Pancreas (tissue), 10 donors: ENCODE measurements at regions not wholly inside any gene's neighbourhood (a gene's known extent, or its start where the extent isn't known, plus 50 kb on each side); places are given as distances from the start of the nearest gene placed in this dataset.

Source experiments
- ATAC-seq, 4 donors: fragments of 200-7000 bp; cut with Tn5 transposase; one replicate each; pipeline versions ENCODE4 v1.8.0 to v1.9.1; 2020; ENCODE audit warnings: mild to moderate bottlenecking in 4 of 4, moderate library complexity in 4 of 4
- DNase-seq, 6 donors: peaks; one replicate each; pipeline ENCODE4 v3.0.0-alpha.2; 2020
- FAIRE-seq: peaks from 2 replicates; lab custom pipeline; 2012; peaks lifted over from hg19 to GRCh38; lab: Jason Lieb, UNC
- H3K27ac ChIP-seq, 4 donors: fragments of 200-600 bp; sonication (generic); 1 replicate in 3 of 4; 2 replicates in 1 of 4; pipeline versions ENCODE4 v1.5.0 to v1.8.0; 2020
- H3K27me3 ChIP-seq, 4 donors: fragments of 200-600 bp; one replicate each; pipeline ENCODE4 v1.8.0; 2021
- H3K36me3 ChIP-seq, 3 donors: fragments of 200-600 bp; sonication (generic) in 1 of 3; one replicate each; pipeline versions ENCODE4 v1.5.0 to v1.8.0; 2020 to 2021
- H3K4me1 ChIP-seq, 3 donors: fragments of 200-600 bp; one replicate each; pipeline ENCODE4 v1.8.0; 2021
- H3K4me3 ChIP-seq, 4 donors: fragments of 200-600 bp; sonication (generic) in 2 of 4; one replicate each; pipeline versions ENCODE4 v1.5.0 to v1.8.0; 2020 to 2021
- H3K9me3 ChIP-seq, 4 donors: fragments of 200-600 bp; one replicate each; pipeline ENCODE4 v1.8.0; 2021
- CTCF ChIP-seq, 4 donors: fragments of 200-600 bp; sonication (generic) in 3 of 4; IDR thresholded peaks; one replicate each; pipeline versions ENCODE4 v1.5.0 to v1.8.0; 2021; ENCODE audit warnings: antibody characterized with exemption in 4 of 4
- WGBS, 2 donors: extraction: QIAGEN DNeasy Blood & Tissue Kit; methylation state at CpG; one replicate each; pipeline ENCODE4 v1.1.7; 2013; 5-methylcytosine and 5-hydroxymethylcytosine counted together
- intact Hi-C, 3 donors: fragments of 100-400 bp; cut with DNase I; formaldehyde crosslinking; loops; one replicate each; pipeline versions ENCODE4 v1.11.1 to v1.14.2; 2022
- donor health status: healthy with polysubstance abuse.
- donor health status: DM: no; HTN: no; CAD: no; lungs with moderate emphysema.
- donor health status: DM: no; HTN: no; CAD: no.
- donor health status: control.
- donor health status: control.
- donor health status: Bipolar disorder and iron deficiency.
- donor health status: DM: yes; HTN: yes; CAD: no.
- donor health status: DM: no; HTN: no; CAD: no.
- donor health status: DM: no; HTN: no; CAD: no.
- donor health status: DM: yes; HTN: yes; CAD: no.

GRCh38 chr6:154596701-154597100 is 86.2 kb upstream of the CNKSR3 start:
- WGBS, 2 donors: 93 to 98% methylated on average over 2 of the region's 2 CpGs
- Histone ChIP-seq H3K36me3 (no peaks in the 10 kb centered on the region), H3K4me3 (no peak overlapping the region), H3K27ac (no peak overlapping the region), H3K4me1 (peaks cover 19 to 22% (median 20%) of the 10 kb centered on the region in 3 donors), H3K27me3 (no peaks in the 10 kb centered on the region), H3K9me3 (no peaks in the 10 kb centered on the region)
- FAIRE-seq (no peak), DNase-seq (no peak), ATAC-seq (no peak)
- intact Hi-C loops: no loop called here
- no peak for TF ChIP-seq CTCF (IDR thresholded peaks at IDR 0.05)

GRCh38 chr6:154598399-154598798 is 87.9 kb upstream of the CNKSR3 start:
- Histone ChIP-seq H3K27me3 (no peaks in the 10 kb centered on the region), H3K4me3 (no peak overlapping the region), H3K4me1 (peaks cover 3 to 7% (median 5%) of the 10 kb centered on the region in 3 donors), H3K36me3 (no peaks in the 10 kb centered on the region), H3K9me3 (no peaks in the 10 kb centered on the region), H3K27ac (no peak overlapping the region)
- 93 to 97% methylated on average over 6 of the region's 6 CpGs for WGBS, 2 donors
- intact Hi-C loops: no loop called here
- FAIRE-seq: no peak
- no peak for ATAC-seq
- TF ChIP-seq CTCF (IDR thresholded peaks at IDR 0.05): no peak
- DNase-seq: no peak

- 67 to 74% methylated on average over 5 of the region's 5 CpGs for WGBS, 2 donors
- FAIRE-seq (no peak), DNase-seq (no peak), ATAC-seq (no peak)
- H3K9me3 ChIP-seq: no peaks in the 10 kb centered on the region
- no peak overlapping the region for H3K27ac ChIP-seq
- no peak overlapping the region for H3K4me3 ChIP-seq
- no peak for TF ChIP-seq CTCF (IDR thresholded peaks at IDR 0.05)
- H3K27me3 ChIP-seq: no peaks in the 10 kb centered on the region
- H3K4me1 ChIP-seq: no peaks in the 10 kb centered on the region
- H3K36me3 ChIP-seq: no peaks in the 10 kb centered on the region
- intact Hi-C loops: no loop called here
Observed at GRCh38 chr6:154602296-154602695, 91.8 kb upstream of the CNKSR3 start.

- H3K27ac ChIP-seq: no peak overlapping the region
- H3K36me3 ChIP-seq: no peaks in the 10 kb centered on the region
- DNase-seq (no peak), FAIRE-seq (no peak), ATAC-seq (no peak)
- 72% methylated on average over 2 of the region's 2 CpGs for WGBS, 2 donors
- no peaks in the 10 kb centered on the region for H3K4me1 ChIP-seq
- no peaks in the 10 kb centered on the region for H3K27me3 ChIP-seq
- no peak overlapping the region for H3K4me3 ChIP-seq
- intact Hi-C loops: no loop called here
- TF ChIP-seq CTCF (IDR thresholded peaks at IDR 0.05): no peak
- H3K9me3 ChIP-seq: no peaks in the 10 kb centered on the region
Observed at GRCh38 chr6:154602708-154603107, 92.2 kb upstream of the CNKSR3 start.

- DNase-seq: no peak
- intact Hi-C loops: no loop called here
- TF ChIP-seq CTCF (IDR thresholded peaks at IDR 0.05): no peak
- H3K4me1 ChIP-seq: no peaks in the 10 kb centered on the region
- no peaks in the 10 kb centered on the region for H3K27me3 ChIP-seq
- H3K9me3 ChIP-seq: no peaks in the 10 kb centered on the region
- 90 to 91% methylated on average over 8 of the region's 8 CpGs for WGBS, 2 donors
- H3K36me3 ChIP-seq: no peaks in the 10 kb centered on the region
- H3K27ac ChIP-seq: no peak overlapping the region
- ATAC-seq: peak in 1 of 4 donors; percentile 59
- FAIRE-seq: no peak
- no peak overlapping the region for H3K4me3 ChIP-seq
Observed at GRCh38 chr6:154604119-154604518, 93.6 kb upstream of the CNKSR3 start.
